Activated CD8-positive, alpha-beta T cell treated with anti-CD3 and anti-CD28 coated beads for 36 hours (primary cell): ENCODE measurements at regions not wholly inside any gene's neighbourhood (a gene's known extent, or its start where the extent isn't known, plus 50 kb on each side); places are given as distances from the start of the nearest gene placed in this dataset.

Experiments used
- ATAC-seq: fragments of 200-7000 bp; cut with Tn5 transposase; one replicate; pipeline ENCODE4 v1.10.0; 2021; ENCODE audit warnings: mild to moderate bottlenecking, moderate library complexity
- CTCF ChIA-PET: fragments of 350-600 bp; sonication (Branson Sonifier 250); formaldehyde crosslinking; loops from one replicate; lab custom pipeline; 2021; ENCODE audit warnings: antibody characterized with exemption; lab: Charles Lee
- POLR2A ChIA-PET: fragments of 350-600 bp; sonication (Branson Sonifier 250); formaldehyde crosslinking; loops from one replicate; lab custom pipeline; 2021; ENCODE audit warnings: antibody characterized with exemption; lab: Charles Lee
- DNase-seq: peaks from one replicate; pipeline ENCODE4 v3.0.0-alpha.2; 2020
- H3K27ac Mint-ChIP-seq: one replicate; pipeline ENCODE4 v1.8.0; 2021; ENCODE audit warnings: mild to moderate bottlenecking, mixed read lengths
- H3K27me3 Mint-ChIP-seq: one replicate; pipeline ENCODE4 v1.8.0; 2021; ENCODE audit warnings: mixed read lengths
- H3K36me3 Mint-ChIP-seq: one replicate; pipeline ENCODE4 v1.8.0; 2021; ENCODE audit warnings: low read depth, mixed read lengths
- H3K4me1 Mint-ChIP-seq: one replicate; pipeline ENCODE4 v1.8.0; 2021; ENCODE audit warnings: low read depth, mixed read lengths
- H3K4me3 Mint-ChIP-seq: one replicate; pipeline ENCODE4 v1.8.0; 2021; ENCODE audit warnings: mild to moderate bottlenecking, moderate library complexity, mixed read lengths
- H3K9me3 Mint-ChIP-seq: one replicate; pipeline ENCODE4 v1.8.0; 2021; ENCODE audit warnings: mixed read lengths
- intact Hi-C: fragments of 100-400 bp; cut with micrococcal nuclease; formaldehyde crosslinking; loops from one replicate; pipeline ENCODE4 v1.10.0; 2022
- TF ChIP-seq, protein P1 (sequence below): fragments of 200-600 bp; IDR thresholded peaks from one replicate; pipeline ENCODE4 v1.8.0; 2022; ENCODE audit warnings: antibody characterized with exemption, mild to moderate bottlenecking

DNA sequence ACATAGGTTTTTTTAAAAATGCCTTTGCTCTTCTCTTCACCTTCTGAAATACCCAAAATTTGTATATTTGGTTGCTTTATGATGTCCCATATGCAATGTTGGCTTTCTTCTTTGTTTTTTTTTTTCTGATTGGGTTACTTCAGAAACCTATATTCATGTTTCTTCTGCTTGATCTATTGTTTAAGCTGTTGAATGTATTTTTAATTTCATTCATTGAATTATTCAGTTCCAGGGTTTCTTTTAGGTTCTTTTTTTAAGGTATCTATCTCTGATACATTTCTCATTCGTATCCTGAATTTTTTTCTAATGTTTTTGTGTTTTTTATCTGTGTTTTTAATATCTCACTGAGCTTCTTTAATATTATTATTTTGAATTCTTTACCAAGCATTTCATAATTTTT, 221.0 kb upstream of the MTPN start:
- Mint-ChIP-seq H3K27ac (no peak overlapping the region), H3K4me3 (no peak overlapping the region), H3K4me1 (no peaks in the 10 kb centered on the region), H3K9me3 (peaks cover 22% of the 10 kb centered on the region), H3K36me3 (peaks cover 1% of the 10 kb centered on the region), H3K27me3 (no peaks in the 10 kb centered on the region)
- POLR2A ChIA-PET: no interaction called here
- CTCF ChIA-PET: interaction anchor here (0.5 kb wide), 1 partner anchor 1105 kb away, joined by 3 read pairs; no protein-coding TSS in a partner anchor
- DNase-seq: no peak
- TF ChIP-seq, protein P1, sequence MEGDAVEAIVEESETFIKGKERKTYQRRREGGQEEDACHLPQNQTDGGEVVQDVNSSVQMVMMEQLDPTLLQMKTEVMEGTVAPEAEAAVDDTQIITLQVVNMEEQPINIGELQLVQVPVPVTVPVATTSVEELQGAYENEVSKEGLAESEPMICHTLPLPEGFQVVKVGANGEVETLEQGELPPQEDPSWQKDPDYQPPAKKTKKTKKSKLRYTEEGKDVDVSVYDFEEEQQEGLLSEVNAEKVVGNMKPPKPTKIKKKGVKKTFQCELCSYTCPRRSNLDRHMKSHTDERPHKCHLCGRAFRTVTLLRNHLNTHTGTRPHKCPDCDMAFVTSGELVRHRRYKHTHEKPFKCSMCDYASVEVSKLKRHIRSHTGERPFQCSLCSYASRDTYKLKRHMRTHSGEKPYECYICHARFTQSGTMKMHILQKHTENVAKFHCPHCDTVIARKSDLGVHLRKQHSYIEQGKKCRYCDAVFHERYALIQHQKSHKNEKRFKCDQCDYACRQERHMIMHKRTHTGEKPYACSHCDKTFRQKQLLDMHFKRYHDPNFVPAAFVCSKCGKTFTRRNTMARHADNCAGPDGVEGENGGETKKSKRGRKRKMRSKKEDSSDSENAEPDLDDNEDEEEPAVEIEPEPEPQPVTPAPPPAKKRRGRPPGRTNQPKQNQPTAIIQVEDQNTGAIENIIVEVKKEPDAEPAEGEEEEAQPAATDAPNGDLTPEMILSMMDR: no peak
- intact Hi-C loops: no loop called here
- ATAC-seq: no peak

DNA sequence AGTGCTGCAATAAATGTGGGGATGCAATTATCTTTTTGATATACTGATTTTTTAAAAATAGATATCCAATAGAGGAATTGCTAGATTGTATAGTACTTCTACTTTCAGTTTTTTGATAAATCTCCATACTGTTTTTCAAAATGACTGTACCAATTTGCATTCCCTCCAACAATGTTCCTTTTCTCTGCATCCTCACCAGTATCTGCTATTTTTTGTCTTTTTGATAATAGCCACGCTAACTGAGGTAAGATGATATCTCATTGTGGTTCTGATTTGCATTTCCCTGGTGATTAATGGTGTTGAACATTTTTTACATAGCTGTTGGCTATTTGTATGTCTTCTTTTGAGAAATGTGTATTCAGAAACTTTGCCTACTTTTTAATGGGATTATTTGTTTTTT, 217.7 kb upstream of the MTPN start:
- peaks cover 1% of the 10 kb centered on the region for H3K36me3 Mint-ChIP-seq
- TF ChIP-seq, protein P1: no peak
- POLR2A ChIA-PET: no interaction called here
- no peaks in the 10 kb centered on the region for H3K27me3 Mint-ChIP-seq
- no peaks in the 10 kb centered on the region for H3K4me1 Mint-ChIP-seq
- H3K4me3 Mint-ChIP-seq: no peak overlapping the region
- no peak overlapping the region for H3K27ac Mint-ChIP-seq
- no peak for DNase-seq
- no peak for ATAC-seq
- CTCF ChIA-PET: no interaction called here
- peaks cover 22% of the 10 kb centered on the region for H3K9me3 Mint-ChIP-seq
- intact Hi-C loops: no loop called here

DNA sequence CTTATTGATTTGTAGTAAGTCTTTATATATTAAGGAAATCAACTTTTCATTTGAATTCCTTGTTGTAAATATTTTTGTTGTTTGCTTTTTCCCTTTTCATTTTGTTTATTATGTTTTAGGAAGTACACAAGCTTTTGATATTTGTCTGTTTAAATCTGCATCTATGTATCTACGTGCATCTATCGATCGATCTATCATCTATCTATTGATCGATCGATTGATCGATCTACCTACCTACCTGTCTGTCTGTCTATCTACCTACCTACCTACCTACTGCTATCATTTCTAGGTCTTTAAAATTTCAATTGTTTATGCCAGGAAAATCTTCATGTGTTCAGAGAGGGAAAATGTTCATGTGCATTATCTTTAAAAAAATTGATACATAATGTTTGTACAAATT, 216.8 kb upstream of the MTPN start:
- Mint-ChIP-seq H3K36me3 (peaks cover 1% of the 10 kb centered on the region), H3K27ac (no peak overlapping the region), H3K4me1 (no peaks in the 10 kb centered on the region), H3K4me3 (no peak overlapping the region), H3K9me3 (peaks cover 22% of the 10 kb centered on the region), H3K27me3 (no peaks in the 10 kb centered on the region)
- intact Hi-C loops: no loop called here
- no peak for ATAC-seq
- POLR2A ChIA-PET: interaction anchor here (0.7 kb wide), 1 partner anchor 717 kb away, joined by 3 read pairs; no protein-coding TSS in a partner anchor
- CTCF ChIA-PET: no interaction called here
- TF ChIP-seq, protein P1: no peak
- no peak for DNase-seq

DNA sequence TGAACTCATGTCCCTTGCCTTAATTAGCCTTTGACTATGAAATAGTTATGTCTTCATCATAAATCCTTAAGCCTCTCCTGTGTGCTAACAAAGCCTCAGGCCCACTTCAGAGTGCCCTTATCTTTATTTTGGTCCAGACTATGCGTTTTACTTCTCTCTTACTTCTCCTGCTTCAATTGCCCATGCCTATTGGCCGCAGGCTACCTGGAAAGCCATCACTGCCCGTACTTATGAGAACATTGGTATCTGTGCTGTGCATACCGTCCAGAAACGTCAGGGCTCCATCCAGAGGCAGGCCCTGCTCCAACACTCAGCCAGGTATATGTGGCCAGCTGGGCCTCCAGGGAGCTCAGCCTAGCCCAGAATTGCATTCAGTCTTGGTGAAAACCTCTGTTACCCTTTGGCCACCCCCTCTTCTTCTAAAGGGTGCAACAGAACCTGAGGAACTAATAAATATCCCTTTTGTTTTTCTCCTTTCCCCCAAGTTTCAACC, 212.4 kb upstream of the MTPN start:
- POLR2A ChIA-PET: no interaction called here
- TF ChIP-seq, protein P1: no peak
- H3K27me3 Mint-ChIP-seq: peaks cover 1% of the 10 kb centered on the region
- intact Hi-C loops: no loop called here
- H3K9me3 Mint-ChIP-seq: peaks cover 4% of the 10 kb centered on the region
- no peak for DNase-seq
- CTCF ChIA-PET: no interaction called here
- H3K36me3 Mint-ChIP-seq: peaks cover 1% of the 10 kb centered on the region
- H3K4me3 Mint-ChIP-seq: no peak overlapping the region
- no peaks in the 10 kb centered on the region for H3K4me1 Mint-ChIP-seq
- no peak for ATAC-seq
- no peak overlapping the region for H3K27ac Mint-ChIP-seq

DNA sequence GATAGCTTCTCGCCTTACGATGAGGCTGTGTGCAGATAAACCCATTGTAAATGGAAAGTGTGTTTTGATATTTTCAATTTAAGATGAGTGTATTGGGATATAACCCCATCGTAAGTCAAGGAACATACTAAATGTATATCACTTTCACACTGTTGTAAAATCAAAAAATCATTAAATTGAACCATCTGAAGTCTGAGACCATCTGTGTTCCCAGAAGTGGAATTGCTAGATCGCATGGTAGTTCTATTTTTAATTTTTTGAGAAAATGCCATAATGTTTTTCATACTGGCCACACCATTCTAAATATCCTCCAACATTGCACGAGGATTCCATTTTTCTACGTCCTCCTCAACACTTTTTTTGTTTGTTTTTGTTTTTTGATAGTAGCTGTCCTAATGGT, 209.1 kb upstream of the MTPN start:
- Mint-ChIP-seq H3K36me3 (no peaks in the 10 kb centered on the region), H3K4me1 (no peaks in the 10 kb centered on the region), H3K4me3 (no peak overlapping the region), H3K9me3 (no peaks in the 10 kb centered on the region), H3K27ac (no peak overlapping the region), H3K27me3 (peaks cover 1% of the 10 kb centered on the region)
- no peak for DNase-seq
- ATAC-seq: no peak
- CTCF ChIA-PET: no interaction called here
- intact Hi-C loops: no loop called here
- TF ChIP-seq, protein P1: no peak
- POLR2A ChIA-PET: no interaction called here
